ENCODE measurements at regions not wholly inside any gene's neighbourhood (a gene's known extent, or its start where the extent isn't known, plus 50 kb on each side); places are given as distances from the start of the nearest gene placed in this dataset.

- POLR2A ChIA-PET (ENCODE audit: low non-redundant PET) = no interaction called here
- DNase-seq (ENCODE audit: low spot score) = no peak
- no peak overlapping the region for H3K27ac ChIP-seq
- no peak for TF ChIP-seq CTCF (conservative IDR thresholded peaks at IDR 0.05; ENCODE audit: low read depth)
- CTCF ChIA-PET = no interaction called here
Measured at GRCh38 chr2:145980318-145980717, 1460.4 kb upstream of the ZEB2 start.

DNA sequence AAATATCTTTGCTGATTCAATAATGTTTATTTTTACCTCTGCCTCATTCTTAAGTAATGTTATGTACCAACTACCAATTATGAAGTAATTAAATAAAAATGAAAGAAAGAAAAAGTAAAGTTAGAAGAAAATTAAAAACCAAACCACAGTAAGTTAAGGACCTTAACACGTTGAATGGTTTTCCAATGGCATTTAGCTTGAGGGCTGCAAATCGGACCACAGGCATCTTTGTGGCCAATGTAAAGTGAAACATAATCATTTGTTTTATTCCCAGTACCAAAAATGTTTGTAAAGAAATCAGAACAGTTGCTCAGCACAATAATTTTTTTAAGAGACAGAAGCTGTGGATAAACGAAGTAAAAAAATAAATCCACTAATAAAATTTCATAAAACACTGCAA, 1455.5 kb upstream of the ZEB2 start:
- CTCF ChIA-PET = no interaction called here
- POLR2A ChIA-PET (ENCODE audit: low non-redundant PET) = no interaction called here
- no peak for TF ChIP-seq CTCF (conservative IDR thresholded peaks at IDR 0.05; ENCODE audit: low read depth)
- no peak for DNase-seq (ENCODE audit: low spot score)
- no peak overlapping the region for H3K27ac ChIP-seq

GRCh38 chr2:145961846-145962245, 1441.9 kb upstream of the ZEB2 start:
- ChIA-PET CTCF (no interaction called here), POLR2A (ENCODE audit: low non-redundant PET) (no interaction called here)
- DNase-seq (ENCODE audit: low spot score) = no peak
- H3K27ac ChIP-seq = no peak overlapping the region
- no peak for TF ChIP-seq CTCF (conservative IDR thresholded peaks at IDR 0.05; ENCODE audit: low read depth)

- no peak for TF ChIP-seq CTCF (conservative IDR thresholded peaks at IDR 0.05; ENCODE audit: low read depth)
- no peak for DNase-seq (ENCODE audit: low spot score)
- H3K27ac ChIP-seq = no peak overlapping the region
- CTCF ChIA-PET = no interaction called here
- POLR2A ChIA-PET (ENCODE audit: low non-redundant PET) = no interaction called here
Measured at GRCh38 chr2:145960479-145961163, 1440.7 kb upstream of the ZEB2 start.

GRCh38 chr2:145958611-145959010, 1438.7 kb upstream of the ZEB2 start:
- ChIA-PET POLR2A (ENCODE audit: low non-redundant PET) (no interaction called here), CTCF (no interaction called here)
- no peak for DNase-seq (ENCODE audit: low spot score)

DNA sequence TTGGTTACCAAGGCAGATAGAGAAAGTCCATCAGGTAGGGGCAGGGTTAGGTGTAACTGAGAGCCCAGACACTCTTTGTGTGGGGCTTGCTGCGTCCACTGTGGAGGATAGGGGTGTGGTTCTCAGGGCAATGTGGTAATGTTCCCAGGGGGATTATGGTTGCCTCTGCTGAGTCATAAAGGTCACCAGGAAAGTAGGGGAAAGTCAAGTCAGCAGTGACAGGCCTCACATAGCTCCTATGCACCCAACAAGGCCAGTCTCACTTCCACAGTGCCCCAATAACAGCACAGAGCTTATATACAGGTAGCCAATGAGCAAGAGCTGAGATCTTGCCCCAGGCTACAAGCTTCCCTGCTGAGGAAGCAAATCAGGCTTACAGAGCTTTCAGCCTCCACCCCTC, 1438.0 kb upstream of the ZEB2 start:
- ChIA-PET CTCF (interaction anchor here (0.6 kb wide), 1 partner anchor 9 kb away, joined by 5 read pairs; no protein-coding TSS in a partner anchor), POLR2A (ENCODE audit: low non-redundant PET) (no interaction called here)
- DNase-seq (ENCODE audit: low spot score) = no peak
- no peak overlapping the region for H3K27ac ChIP-seq
- no peak for TF ChIP-seq CTCF (conservative IDR thresholded peaks at IDR 0.05; ENCODE audit: low read depth)

More at GRCh38 chr2:145958611-145959010, 1438.7 kb upstream of the ZEB2 start:
- no peak overlapping the region for H3K27ac ChIP-seq
- no peak for TF ChIP-seq CTCF (conservative IDR thresholded peaks at IDR 0.05; ENCODE audit: low read depth)
